ENCODE measurements at regions not wholly inside any gene's neighbourhood (a gene's known extent, or its start where the extent isn't known, plus 50 kb on each side); places are given as distances from the start of the nearest gene placed in this dataset.

DNA sequence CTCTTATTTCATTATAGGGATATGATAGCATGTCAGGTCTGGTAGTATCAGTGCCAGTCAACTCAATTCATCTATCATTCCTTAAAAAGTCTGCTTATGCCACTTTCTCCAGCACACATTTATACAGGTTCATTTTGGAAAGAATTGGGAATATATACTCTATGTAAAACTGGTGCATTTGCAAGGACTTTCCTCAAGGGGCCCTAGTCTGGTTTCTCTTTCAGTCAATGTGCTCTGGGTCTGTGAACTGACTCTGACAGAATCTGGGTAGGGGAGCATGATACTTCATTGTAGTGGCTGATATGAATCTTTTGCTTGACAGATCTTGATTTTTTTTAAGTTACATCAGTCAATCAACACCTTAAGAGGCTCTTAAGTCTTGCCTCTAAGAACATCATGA, 313.9 kb downstream of the HTR1A start:
- TF ChIP-seq, protein P1, sequence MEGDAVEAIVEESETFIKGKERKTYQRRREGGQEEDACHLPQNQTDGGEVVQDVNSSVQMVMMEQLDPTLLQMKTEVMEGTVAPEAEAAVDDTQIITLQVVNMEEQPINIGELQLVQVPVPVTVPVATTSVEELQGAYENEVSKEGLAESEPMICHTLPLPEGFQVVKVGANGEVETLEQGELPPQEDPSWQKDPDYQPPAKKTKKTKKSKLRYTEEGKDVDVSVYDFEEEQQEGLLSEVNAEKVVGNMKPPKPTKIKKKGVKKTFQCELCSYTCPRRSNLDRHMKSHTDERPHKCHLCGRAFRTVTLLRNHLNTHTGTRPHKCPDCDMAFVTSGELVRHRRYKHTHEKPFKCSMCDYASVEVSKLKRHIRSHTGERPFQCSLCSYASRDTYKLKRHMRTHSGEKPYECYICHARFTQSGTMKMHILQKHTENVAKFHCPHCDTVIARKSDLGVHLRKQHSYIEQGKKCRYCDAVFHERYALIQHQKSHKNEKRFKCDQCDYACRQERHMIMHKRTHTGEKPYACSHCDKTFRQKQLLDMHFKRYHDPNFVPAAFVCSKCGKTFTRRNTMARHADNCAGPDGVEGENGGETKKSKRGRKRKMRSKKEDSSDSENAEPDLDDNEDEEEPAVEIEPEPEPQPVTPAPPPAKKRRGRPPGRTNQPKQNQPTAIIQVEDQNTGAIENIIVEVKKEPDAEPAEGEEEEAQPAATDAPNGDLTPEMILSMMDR (IDR thresholded peaks at IDR 0.05; ENCODE audit: low read length): no peak
- TF ChIP-seq EZH2 (IDR thresholded peaks at IDR 0.05; ENCODE audit: borderline replicate concordance, low read length): no peak

Data from OCI-LY1 (cell line).